Adrenal gland (tissue), 9 donors: ENCODE measurements at regions not wholly inside any gene's neighbourhood (a gene's known extent, or its start where the extent isn't known, plus 50 kb on each side); places are given as distances from the start of the nearest gene placed in this dataset.

ENCODE experiments used
- DNase-seq, 7 donors: peaks; one replicate each; pipeline ENCODE4 v3.0.0-alpha.2; 2019 to 2020
- H3K27ac ChIP-seq, 5 donors: fragments of 200-600 bp; sonication (generic) in 4 of 5; 1 replicate in 3 of 5; 2 replicates in 2 of 5; pipeline versions ENCODE4 v1.5.1 to v1.8.0; 2016 to 2020; ENCODE audit warnings: mild to moderate bottlenecking in 1 of 5
- H3K27me3 ChIP-seq: fragments of 200-600 bp; 2 replicates; pipeline ENCODE4 v1.8.0; 2021
- H3K36me3 ChIP-seq, 2 donors: fragments of 200-600 bp; replicated peaks in 1 of 2; 1 replicate in 1 of 2; 2 replicates in 1 of 2; pipeline versions ENCODE4 v1.5.1 to v1.8.0; 2018 to 2022
- H3K4me1 ChIP-seq, 2 donors: fragments of 200-600 bp; replicated peaks in 1 of 2; 1 replicate in 1 of 2; 2 replicates in 1 of 2; pipeline versions ENCODE4 v1.5.1 to v1.8.0; 2018 to 2021
- H3K4me3 ChIP-seq, 4 donors: fragments of 200-600 bp; sonication (generic) in 3 of 4; one replicate each; pipeline ENCODE4 v1.5.1; 2016 to 2018
- H3K9me3 ChIP-seq, 3 donors: fragments of 200-600 bp; sonication (generic) in 1 of 3; replicated peaks in 1 of 3; 1 replicate in 2 of 3; 2 replicates in 1 of 3; pipeline versions ENCODE4 v1.5.1 to v1.8.0; 2016 to 2021
- POLR2A ChIP-seq, 2 donors: fragments of 450-650 bp; IDR thresholded peaks; one replicate each; pipeline ENCODE4 v1.6.1; 2017; ENCODE audit warnings: antibody characterized with exemption in 2 of 2, mild to moderate bottlenecking in 2 of 2, moderate library complexity in 1 of 2
- WGBS, 4 donors: extraction: QIAGEN DNeasy Blood & Tissue Kit in 2 of 4; methylation state at CpG; one replicate each; pipeline versions ENCODE4 v1.1.5 to v1.1.7; 2013 to 2017; 5-methylcytosine and 5-hydroxymethylcytosine counted together
- intact Hi-C, 2 donors: fragments of 100-400 bp; cut with DNase I; formaldehyde crosslinking; loops; one replicate each; pipeline versions ENCODE4 v1.14.1 to v1.15.0; 2022 to 2023
- TF ChIP-seq, protein P1 (sequence below), 6 experiments: fragments of 450-650 bp in 4 of 6; fragments of 200-600 bp in 2 of 6; sonication (generic) in 1 of 6; IDR thresholded peaks; 1 replicate in 5 of 6; 2 replicates in 1 of 6; pipeline versions ENCODE4 v1.5.1 to v1.8.0; 2016 to 2021; ENCODE audit warnings: antibody characterized with exemption in 6 of 6, mild to moderate bottlenecking in 2 of 6, moderate library complexity in 1 of 6
- donor health status: healthy with polysubstance abuse.
- donor health status: Bipolar disorder and iron deficiency.
- donor health status: DM: yes; HTN: yes; CAD: no.
- donor health status: DM: no; HTN: no; CAD: no.
- donor health status: DM: no; HTN: no; CAD: no.

- Histone ChIP-seq H3K4me3 (no peak overlapping the region), H3K9me3 (no peaks in the 10 kb centered on the region), H3K4me1 (no peaks in the 10 kb centered on the region), H3K27me3 (peaks cover 11% of the 10 kb centered on the region), H3K27ac (no peak overlapping the region), H3K36me3 (no peaks in the 10 kb centered on the region)
- 59 to 72% (median 65%) methylated on average over 11 to 22 of the region's 22 CpGs for WGBS, 4 donors
- peak in 2 of 7 donors; percentile 1 to 2 for DNase-seq
- intact Hi-C loops = no loop called here
- TF ChIP-seq, protein P1, sequence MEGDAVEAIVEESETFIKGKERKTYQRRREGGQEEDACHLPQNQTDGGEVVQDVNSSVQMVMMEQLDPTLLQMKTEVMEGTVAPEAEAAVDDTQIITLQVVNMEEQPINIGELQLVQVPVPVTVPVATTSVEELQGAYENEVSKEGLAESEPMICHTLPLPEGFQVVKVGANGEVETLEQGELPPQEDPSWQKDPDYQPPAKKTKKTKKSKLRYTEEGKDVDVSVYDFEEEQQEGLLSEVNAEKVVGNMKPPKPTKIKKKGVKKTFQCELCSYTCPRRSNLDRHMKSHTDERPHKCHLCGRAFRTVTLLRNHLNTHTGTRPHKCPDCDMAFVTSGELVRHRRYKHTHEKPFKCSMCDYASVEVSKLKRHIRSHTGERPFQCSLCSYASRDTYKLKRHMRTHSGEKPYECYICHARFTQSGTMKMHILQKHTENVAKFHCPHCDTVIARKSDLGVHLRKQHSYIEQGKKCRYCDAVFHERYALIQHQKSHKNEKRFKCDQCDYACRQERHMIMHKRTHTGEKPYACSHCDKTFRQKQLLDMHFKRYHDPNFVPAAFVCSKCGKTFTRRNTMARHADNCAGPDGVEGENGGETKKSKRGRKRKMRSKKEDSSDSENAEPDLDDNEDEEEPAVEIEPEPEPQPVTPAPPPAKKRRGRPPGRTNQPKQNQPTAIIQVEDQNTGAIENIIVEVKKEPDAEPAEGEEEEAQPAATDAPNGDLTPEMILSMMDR (IDR thresholded peaks at IDR 0.05) = no peak
- no peak for TF ChIP-seq POLR2A (IDR thresholded peaks at IDR 0.05)
Measured at GRCh38 chr20:63094767-63095499, 88.2 kb upstream of the BHLHE23 start.

DNA sequence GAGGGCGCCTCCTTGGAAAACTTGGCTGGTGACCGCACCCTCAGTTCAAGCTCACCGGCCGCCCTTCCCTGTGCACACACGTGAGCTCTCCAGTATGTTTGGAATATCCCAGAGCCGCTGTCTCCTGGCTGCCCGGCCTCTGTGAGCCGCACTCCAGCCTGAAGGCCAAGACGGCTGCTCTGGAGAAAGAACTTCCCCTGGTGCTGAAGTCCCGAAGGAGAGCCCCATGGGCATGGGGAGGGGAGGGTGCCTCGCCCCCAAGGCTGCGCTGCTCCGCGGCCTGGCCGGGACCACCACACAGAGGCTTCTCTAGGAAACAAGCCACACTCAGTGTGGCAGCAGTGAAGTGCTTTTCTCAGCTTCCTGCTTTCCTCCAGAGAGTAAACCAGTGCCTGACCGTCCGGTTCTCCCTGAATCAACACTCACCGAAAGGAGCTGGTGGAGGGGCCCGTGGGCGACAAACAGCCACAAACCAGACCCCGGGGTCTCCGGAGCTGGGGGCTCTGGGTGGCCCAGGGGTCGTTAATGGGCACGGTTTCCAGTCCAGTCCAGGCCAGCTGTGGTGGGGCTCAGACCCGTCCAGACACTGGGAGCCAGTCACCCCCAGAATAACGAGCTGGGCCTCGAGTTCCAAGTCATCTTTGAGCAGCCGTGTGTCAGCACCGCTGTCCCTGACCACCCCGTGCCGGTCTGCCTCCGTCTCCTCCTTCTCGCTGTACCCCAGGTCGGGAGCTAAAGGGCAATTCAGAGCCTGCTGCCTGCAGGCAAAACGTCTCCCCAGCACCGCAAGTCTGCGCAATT lies 87.4 kb upstream of the BHLHE23 start:
- Histone ChIP-seq H3K9me3 (no peaks in the 10 kb centered on the region), H3K4me3 (no peak overlapping the region), H3K36me3 (no peaks in the 10 kb centered on the region), H3K27ac (no peak overlapping the region), H3K4me1 (no peaks in the 10 kb centered on the region), H3K27me3 (peaks cover 11% of the 10 kb centered on the region)
- intact Hi-C loops = no loop called here
- DNase-seq = peak in 3 of 7 donors; percentile 5 to 25 (median 6)
- TF ChIP-seq, protein P1 (IDR thresholded peaks at IDR 0.05) = no peak
- no peak for TF ChIP-seq POLR2A (IDR thresholded peaks at IDR 0.05)
- 58 to 60% (median 58%) methylated on average over 13 to 23 of the region's 37 CpGs for WGBS, 4 donors

DNA sequence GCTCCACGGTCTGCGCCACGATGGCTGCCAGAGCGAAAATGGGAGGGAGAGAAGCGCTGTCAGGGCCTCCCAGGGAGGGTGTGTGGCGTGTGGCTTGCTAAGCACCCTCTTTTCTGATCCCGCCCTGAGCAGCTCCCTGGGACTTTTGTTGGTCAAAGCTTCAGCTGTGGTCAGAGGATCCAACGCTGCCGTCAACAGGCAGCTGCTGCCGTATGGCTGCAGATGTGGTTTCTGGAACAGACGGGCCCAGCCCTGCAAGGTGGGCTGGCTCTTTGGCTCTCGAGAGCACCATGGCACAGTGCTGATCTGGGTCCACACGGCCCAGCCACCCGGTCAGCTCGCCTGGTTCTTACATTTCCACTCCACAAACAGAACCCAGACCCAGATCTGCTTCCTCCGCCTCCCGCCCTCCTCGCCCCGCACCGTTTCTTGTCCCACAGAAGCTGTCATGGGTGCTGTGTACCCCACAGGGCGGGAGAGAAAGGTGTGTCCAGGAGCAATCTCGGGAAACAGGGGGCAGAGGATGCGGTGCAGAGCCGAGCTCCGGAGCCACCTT lies 86.0 kb upstream of the BHLHE23 start:
- peak in 4 of 7 donors; percentile 3 to 31 (median 4) for DNase-seq
- no peaks in the 10 kb centered on the region for H3K9me3 ChIP-seq
- H3K4me3 ChIP-seq = no peak overlapping the region
- no peaks in the 10 kb centered on the region for H3K4me1 ChIP-seq
- intact Hi-C loops = no loop called here
- TF ChIP-seq, protein P1 (IDR thresholded peaks at IDR 0.05) = no peak
- no peak for TF ChIP-seq POLR2A (IDR thresholded peaks at IDR 0.05)
- no peaks in the 10 kb centered on the region for H3K36me3 ChIP-seq
- H3K27me3 ChIP-seq = peaks cover 11% of the 10 kb centered on the region
- no peak overlapping the region for H3K27ac ChIP-seq
- WGBS, 4 donors = 67 to 77% (median 73%) methylated on average over 21 to 25 of the region's 25 CpGs
